Tibial nerve (tissue), 4 donors: ENCODE measurements at regions not wholly inside any gene's neighbourhood (a gene's known extent, or its start where the extent isn't known, plus 50 kb on each side); places are given as distances from the start of the nearest gene placed in this dataset.

ENCODE experiments used
- DNase-seq, 2 donors: peaks; one replicate each; pipeline ENCODE4 v3.0.0-alpha.2; 2019; ENCODE audit warnings: low spot score in 2 of 2
- H3K27ac ChIP-seq, 4 donors: fragments of 200-600 bp; sonication (generic) in 3 of 4; one replicate each; pipeline ENCODE4 v1.5.1; 2017 to 2019; ENCODE audit warnings: mild to moderate bottlenecking in 1 of 4
- H3K27me3 ChIP-seq, 2 donors: fragments of 200-600 bp; sonication (generic) in 1 of 2; one replicate each; pipeline versions ENCODE4 v1.5.1 to v1.6.0; 2017 to 2019
- H3K36me3 ChIP-seq, 3 donors: fragments of 200-600 bp; sonication (generic); one replicate each; pipeline ENCODE4 v1.5.1; 2018 to 2019
- H3K4me1 ChIP-seq, 4 donors: fragments of 200-600 bp; sonication (generic) in 3 of 4; one replicate each; pipeline ENCODE4 v1.5.1; 2017 to 2019
- H3K4me3 ChIP-seq, 4 donors: fragments of 200-600 bp; sonication (generic) in 3 of 4; one replicate each; pipeline ENCODE4 v1.5.1; 2017 to 2019; ENCODE audit warnings: mild to moderate bottlenecking in 1 of 4, moderate library complexity in 1 of 4
- H3K9me3 ChIP-seq, 4 donors: fragments of 200-600 bp; sonication (generic) in 3 of 4; one replicate each; pipeline ENCODE4 v1.5.1; 2017 to 2019
- CTCF ChIP-seq, 5 experiments: fragments of 200-600 bp in 3 of 5; fragments of 450-650 bp in 2 of 5; sonication (generic) in 3 of 5; IDR thresholded peaks; one replicate each; pipeline ENCODE4 v1.5.1; 2016 to 2019; ENCODE audit warnings: antibody characterized with exemption in 5 of 5, mild to moderate bottlenecking in 3 of 5, moderate library complexity in 2 of 5
- EP300 ChIP-seq, 2 donors: sonication (generic); formaldehyde crosslinking; IDR thresholded peaks; one replicate each; pipeline ENCODE4 v1.6.1; 2017; ENCODE audit warnings: antibody characterized with exemption in 2 of 2, mild to moderate bottlenecking in 1 of 2
- POLR2A ChIP-seq, 2 donors: fragments of 450-650 bp; IDR thresholded peaks; one replicate each; pipeline ENCODE4 v1.6.1; 2017; ENCODE audit warnings: antibody characterized with exemption in 2 of 2, mild to moderate bottlenecking in 2 of 2, moderate library complexity in 2 of 2
- WGBS, 2 donors: methylation state at CpG; one replicate each; pipeline ENCODE4 v1.1.5; 2018; 5-methylcytosine and 5-hydroxymethylcytosine counted together

GRCh38 chr9:1918622-1919021, 96.5 kb upstream of the SMARCA2 start:
- Histone ChIP-seq H3K9me3 (no peaks in the 10 kb centered on the region), H3K4me1 (no peaks in the 10 kb centered on the region), H3K36me3 (no peaks in the 10 kb centered on the region), H3K4me3 (no peak overlapping the region), H3K27me3 (peaks cover 0 to 10% of the 10 kb centered on the region in 2 donors), H3K27ac (no peak overlapping the region)
- TF ChIP-seq CTCF (IDR thresholded peaks at IDR 0.05), result no peak
- TF ChIP-seq POLR2A (IDR thresholded peaks at IDR 0.05), result no peak
- TF ChIP-seq EP300 (IDR thresholded peaks at IDR 0.05), result no peak
- DNase-seq, result no peak
- WGBS, 2 donors, result 50 to 52% methylated on average over 5 of the region's 5 CpGs

GRCh38 chr9:1919229-1919628, 95.9 kb upstream of the SMARCA2 start:
- DNase-seq, result no peak
- TF ChIP-seq CTCF (IDR thresholded peaks at IDR 0.05) (no peak), POLR2A (IDR thresholded peaks at IDR 0.05) (no peak), EP300 (IDR thresholded peaks at IDR 0.05) (no peak)
- Histone ChIP-seq H3K4me3 (no peak overlapping the region), H3K4me1 (no peaks in the 10 kb centered on the region), H3K27ac (no peak overlapping the region), H3K9me3 (no peaks in the 10 kb centered on the region), H3K36me3 (no peaks in the 10 kb centered on the region), H3K27me3 (peaks cover 0 to 10% of the 10 kb centered on the region in 2 donors)
- WGBS, 2 donors, result 82 to 86% methylated on average over 4 of the region's 4 CpGs

GRCh38 chr9:1920386-1920785, 94.8 kb upstream of the SMARCA2 start:
- TF ChIP-seq EP300 (IDR thresholded peaks at IDR 0.05), result no peak
- no peak for TF ChIP-seq POLR2A (IDR thresholded peaks at IDR 0.05)
- no peak for TF ChIP-seq CTCF (IDR thresholded peaks at IDR 0.05)
- H3K27me3 ChIP-seq, result peaks cover 0 to 10% of the 10 kb centered on the region in 2 donors
- H3K4me3 ChIP-seq, result no peak overlapping the region
- no peak for DNase-seq
- no peaks in the 10 kb centered on the region for H3K4me1 ChIP-seq
- WGBS, 2 donors, result 44 to 70% methylated on average over 3 of the region's 3 CpGs
- no peaks in the 10 kb centered on the region for H3K36me3 ChIP-seq
- H3K27ac ChIP-seq, result no peak overlapping the region
- H3K9me3 ChIP-seq, result no peaks in the 10 kb centered on the region

GRCh38 chr9:1922026-1922425, 93.1 kb upstream of the SMARCA2 start:
- no peak overlapping the region for H3K4me3 ChIP-seq
- 75 to 84% methylated on average over 3 of the region's 3 CpGs for WGBS, 2 donors
- no peaks in the 10 kb centered on the region for H3K36me3 ChIP-seq
- no peak overlapping the region for H3K27ac ChIP-seq
- no peak for DNase-seq
- H3K27me3 ChIP-seq, result peaks cover 0 to 4% of the 10 kb centered on the region in 2 donors
- TF ChIP-seq EP300 (IDR thresholded peaks at IDR 0.05), result no peak
- TF ChIP-seq POLR2A (IDR thresholded peaks at IDR 0.05), result no peak
- no peak for TF ChIP-seq CTCF (IDR thresholded peaks at IDR 0.05)
- no peaks in the 10 kb centered on the region for H3K4me1 ChIP-seq
- no peaks in the 10 kb centered on the region for H3K9me3 ChIP-seq

GRCh38 chr9:1927546-1927945, 87.6 kb upstream of the SMARCA2 start:
- Histone ChIP-seq H3K27me3 (no peaks in the 10 kb centered on the region), H3K4me1 (no peaks in the 10 kb centered on the region), H3K27ac (no peak overlapping the region), H3K4me3 (no peak overlapping the region), H3K36me3 (no peaks in the 10 kb centered on the region), H3K9me3 (no peaks in the 10 kb centered on the region)
- 86 to 91% methylated on average over 6 of the region's 6 CpGs for WGBS, 2 donors
- DNase-seq, result no peak
- TF ChIP-seq EP300 (IDR thresholded peaks at IDR 0.05) (no peak), CTCF (IDR thresholded peaks at IDR 0.05) (no peak), POLR2A (IDR thresholded peaks at IDR 0.05) (no peak)
